Mesothelial cell of epicardium (in vitro differentiated cells): ENCODE measurements at regions not wholly inside any gene's neighbourhood (a gene's known extent, or its start where the extent isn't known, plus 50 kb on each side); places are given as distances from the start of the nearest gene placed in this dataset.

Source experiments
- DNase-seq, 2 experiments: peaks; one replicate each; pipeline ENCODE4 v3.0.0; 2021; ENCODE audit warnings: low spot score in 2 of 2; ENCODE audit not compliant: unreplicated experiment in 2 of 2
- H3K27ac Mint-ChIP-seq: 2 replicates; pipeline ENCODE4 v1.8.0; 2021; ENCODE audit warnings: mixed read lengths
- H3K27me3 Mint-ChIP-seq: 2 replicates; pipeline ENCODE4 v1.8.0; 2021; ENCODE audit warnings: low read depth, mixed read lengths
- H3K36me3 Mint-ChIP-seq: 2 replicates; pipeline ENCODE4 v1.8.0; 2021; ENCODE audit warnings: mixed read lengths
- H3K4me1 Mint-ChIP-seq: 2 replicates; pipeline ENCODE4 v1.8.0; 2021; ENCODE audit warnings: mixed read lengths
- H3K4me3 Mint-ChIP-seq: 2 replicates; pipeline ENCODE4 v1.8.0; 2021; ENCODE audit warnings: mild to moderate bottlenecking, moderate library complexity, mixed read lengths
- H3K9me3 Mint-ChIP-seq: 2 replicates; pipeline ENCODE4 v1.8.0; 2021; ENCODE audit warnings: mixed read lengths
- CTCF ChIP-seq: fragments of 200-600 bp; sonication (generic); IDR thresholded peaks from one replicate; pipeline ENCODE4 v1.5.0; 2021; ENCODE audit warnings: antibody characterized with exemption; ENCODE audit not compliant: unreplicated experiment

GRCh38 chr6:23213193-23213592 lies 643.8 kb downstream of the HDGFL1 start:
- TF ChIP-seq CTCF: no peak
- Mint-ChIP-seq H3K4me3 (no peak overlapping the region), H3K9me3 (peaks cover 23% of the 10 kb centered on the region), H3K27ac (no peak overlapping the region), H3K36me3 (no peaks in the 10 kb centered on the region), H3K27me3 (no peaks in the 10 kb centered on the region), H3K4me1 (peaks cover 4% of the 10 kb centered on the region)
- DNase-seq: no peak

DNA sequence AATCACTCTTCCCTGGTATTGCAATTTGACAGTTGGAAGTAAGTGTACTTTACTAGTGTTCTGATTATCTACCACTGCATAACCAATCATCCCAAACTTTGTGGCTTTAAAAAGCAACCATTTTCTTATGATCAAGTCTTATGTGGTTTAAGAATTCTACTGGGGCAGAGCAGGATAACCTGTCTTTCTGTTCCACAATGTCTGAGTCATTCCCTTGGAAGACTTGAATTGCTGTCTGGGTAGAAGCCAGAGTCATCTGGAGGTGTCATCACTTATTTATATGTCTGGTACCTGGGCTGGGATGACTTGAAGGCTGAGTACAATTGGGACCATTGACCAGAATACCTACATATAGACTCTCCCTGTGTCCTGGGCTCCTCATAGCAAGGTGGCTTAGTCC lies 644.3 kb downstream of the HDGFL1 start:
- H3K27ac Mint-ChIP-seq: no peak overlapping the region
- DNase-seq: no peak
- no peaks in the 10 kb centered on the region for H3K36me3 Mint-ChIP-seq
- H3K9me3 Mint-ChIP-seq: peaks cover 19% of the 10 kb centered on the region
- no peaks in the 10 kb centered on the region for H3K27me3 Mint-ChIP-seq
- H3K4me1 Mint-ChIP-seq: peaks cover 8% of the 10 kb centered on the region
- no peak for TF ChIP-seq CTCF
- no peak overlapping the region for H3K4me3 Mint-ChIP-seq

DNA sequence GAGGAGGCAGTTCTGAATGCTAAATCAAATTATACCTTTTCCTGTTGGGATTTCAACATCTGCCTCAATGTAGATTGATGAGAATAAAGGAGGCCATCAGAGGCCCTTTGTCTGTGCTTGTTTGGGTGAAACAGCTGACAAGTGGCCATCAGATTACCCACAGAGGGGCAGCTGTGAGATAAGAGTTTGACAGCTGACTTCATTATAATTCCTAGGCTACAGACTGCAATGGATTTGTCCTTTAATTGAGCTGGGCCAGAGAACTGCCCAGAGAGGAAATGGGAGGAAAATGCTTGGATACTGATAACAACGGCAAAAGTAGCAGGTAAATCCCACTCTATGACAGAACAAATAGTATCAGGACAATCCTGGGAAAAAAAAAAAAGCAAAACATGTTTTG lies 649.4 kb downstream of the HDGFL1 start:
- H3K9me3 Mint-ChIP-seq: peaks cover 15% of the 10 kb centered on the region
- DNase-seq: no peak

GRCh38 chr6:23222724-23223123 lies 653.4 kb downstream of the HDGFL1 start:
- H3K9me3 Mint-ChIP-seq: peaks cover 45% of the 10 kb centered on the region
- no peaks in the 10 kb centered on the region for H3K27me3 Mint-ChIP-seq
- no peak overlapping the region for H3K27ac Mint-ChIP-seq
- H3K4me3 Mint-ChIP-seq: no peak overlapping the region
- peaks cover 13% of the 10 kb centered on the region for H3K4me1 Mint-ChIP-seq
- DNase-seq: no peak
- TF ChIP-seq CTCF: no peak
- peaks cover 13% of the 10 kb centered on the region for H3K36me3 Mint-ChIP-seq

More for the DNA sequence above, 649.4 kb downstream of the HDGFL1 start:
- no peaks in the 10 kb centered on the region for H3K27me3 Mint-ChIP-seq
- no peak overlapping the region for H3K4me3 Mint-ChIP-seq
- H3K4me1 Mint-ChIP-seq: peaks cover 14% of the 10 kb centered on the region
- peaks cover 2% of the 10 kb centered on the region for H3K36me3 Mint-ChIP-seq
- H3K27ac Mint-ChIP-seq: peak overlapping the region; percentile 43
- no peak for TF ChIP-seq CTCF

GRCh38 chr6:23224540-23224939 lies 655.2 kb downstream of the HDGFL1 start:
- Mint-ChIP-seq H3K36me3 (peaks cover 13% of the 10 kb centered on the region), H3K27me3 (no peaks in the 10 kb centered on the region), H3K4me3 (no peak overlapping the region), H3K4me1 (peaks cover 5% of the 10 kb centered on the region), H3K9me3 (peaks cover 47% of the 10 kb centered on the region), H3K27ac (no peak overlapping the region)
- DNase-seq: no peak
- TF ChIP-seq CTCF: no peak

DNA sequence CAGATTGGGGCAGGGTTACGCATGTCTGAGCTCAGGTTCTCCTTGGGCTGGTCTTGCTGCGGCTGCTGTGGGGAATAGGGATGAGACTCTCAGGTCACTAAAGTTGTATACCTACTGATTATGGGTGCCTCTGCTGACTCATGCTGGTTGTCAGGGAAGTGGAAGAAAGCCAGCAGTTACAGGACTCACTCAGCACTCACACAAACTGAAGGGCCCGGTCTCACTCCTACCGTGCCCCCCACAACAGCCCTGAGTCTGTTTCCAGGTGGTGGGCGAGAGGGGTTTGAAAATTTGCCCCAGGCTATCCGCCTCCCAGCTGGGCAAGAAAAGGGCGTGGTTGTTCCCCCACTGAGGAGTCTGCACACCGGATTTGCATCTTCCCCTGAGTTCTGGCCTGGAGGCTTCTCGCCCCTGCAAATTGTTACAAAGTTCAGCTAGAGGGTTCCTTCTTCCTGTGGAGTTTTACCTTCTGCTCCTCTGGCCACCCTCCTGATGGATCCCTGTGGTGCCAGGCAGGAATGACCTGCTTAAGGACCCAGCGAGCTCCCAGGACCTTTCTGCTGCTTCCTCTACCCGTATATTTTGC lies 659.2 kb downstream of the HDGFL1 start:
- DNase-seq: no peak
- Mint-ChIP-seq H3K27ac (no peak overlapping the region), H3K4me1 (peaks cover 5% of the 10 kb centered on the region), H3K36me3 (peaks cover 13% of the 10 kb centered on the region), H3K4me3 (no peak overlapping the region), H3K27me3 (no peaks in the 10 kb centered on the region), H3K9me3 (peaks cover 37% of the 10 kb centered on the region)
- no peak for TF ChIP-seq CTCF
